Hematopoietic multipotent progenitor cell treated with erythropoietin and hydrocortisone succinate and interleukin-3 and kit ligand, for 8 days (in vitro differentiated cells): ENCODE measurements at regions not wholly inside any gene's neighbourhood (a gene's known extent, or its start where the extent isn't known, plus 50 kb on each side); places are given as distances from the start of the nearest gene placed in this dataset.
A peak's percentile ranks its signal among the peaks of the same experiment; 100 is the strongest.

Source experiments
- DNase-seq: peaks from one replicate; pipeline ENCODE4 v3.0.0-alpha.2; 2015

GRCh38 chr2:12033494-12033893 lies 287.1 kb downstream of the LPIN1 start:
- no peak for DNase-seq

GRCh38 chr2:12034382-12034781 lies 287.9 kb downstream of the LPIN1 start:
- no peak for DNase-seq

DNA sequence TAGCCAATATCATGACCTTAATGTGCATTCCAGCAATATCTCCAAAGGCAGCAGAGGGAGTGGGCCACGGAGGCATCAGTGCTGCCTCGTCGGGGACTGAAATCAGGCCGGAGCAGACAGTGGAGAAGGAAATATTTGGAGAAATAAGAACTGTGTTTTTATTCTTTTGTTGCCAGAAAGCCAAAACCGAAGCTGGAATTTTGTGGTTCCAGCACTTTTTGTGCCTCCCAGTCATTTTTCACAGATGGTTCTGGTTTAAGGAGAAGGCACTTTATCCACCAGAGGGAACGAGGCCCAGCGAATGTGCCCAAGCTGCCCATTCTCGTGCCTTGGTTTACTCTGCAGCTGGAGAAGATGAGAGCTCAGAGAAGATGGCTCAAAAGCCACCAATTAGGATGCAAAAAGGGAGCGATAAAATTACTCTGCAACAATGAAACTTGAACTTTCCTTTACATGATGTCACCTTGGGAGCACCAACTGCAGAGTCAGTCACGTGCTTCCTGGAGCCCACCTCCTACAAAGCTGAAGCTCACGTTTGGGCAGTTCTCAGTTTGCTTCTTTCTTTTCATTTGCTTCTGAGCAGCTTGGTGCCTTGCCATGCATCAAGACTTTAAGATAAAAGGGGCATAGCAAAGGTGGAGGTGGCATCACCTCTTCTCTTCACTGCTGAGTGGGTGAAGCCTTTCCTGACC lies 288.7 kb downstream of the LPIN1 start:
- no peak for DNase-seq

DNA sequence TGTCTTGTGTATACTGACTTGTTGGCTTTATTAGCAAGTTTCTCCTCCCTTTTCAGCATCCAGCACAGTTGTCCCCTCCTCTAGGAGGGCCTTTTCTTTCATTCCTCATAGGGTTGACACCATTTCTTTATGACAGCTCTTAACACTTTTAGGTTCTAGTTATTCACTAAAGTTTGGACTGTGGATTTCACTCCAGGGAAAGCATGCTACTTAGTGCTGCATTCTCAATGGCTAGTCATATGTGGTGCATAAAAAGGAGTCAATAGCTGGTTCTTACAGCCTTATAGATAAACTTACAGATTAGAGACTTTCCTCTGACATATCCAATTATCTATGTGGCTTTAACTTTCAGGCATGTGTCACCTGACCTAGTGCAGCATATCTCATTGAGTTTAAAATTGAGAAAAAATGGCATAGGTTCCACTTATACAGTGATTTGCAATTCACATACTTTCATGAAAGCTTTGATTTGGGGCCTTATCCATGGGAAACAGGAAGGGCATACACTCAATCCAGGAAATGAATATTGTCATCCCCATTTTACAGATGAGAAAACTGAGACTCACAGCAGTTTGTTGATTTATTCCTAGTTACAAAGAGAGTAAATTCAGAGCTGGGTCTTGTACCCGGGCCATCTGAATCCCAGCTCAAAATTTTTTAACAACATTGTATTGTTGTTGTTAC lies 289.7 kb downstream of the LPIN1 start:
- DNase-seq = no peak

DNA sequence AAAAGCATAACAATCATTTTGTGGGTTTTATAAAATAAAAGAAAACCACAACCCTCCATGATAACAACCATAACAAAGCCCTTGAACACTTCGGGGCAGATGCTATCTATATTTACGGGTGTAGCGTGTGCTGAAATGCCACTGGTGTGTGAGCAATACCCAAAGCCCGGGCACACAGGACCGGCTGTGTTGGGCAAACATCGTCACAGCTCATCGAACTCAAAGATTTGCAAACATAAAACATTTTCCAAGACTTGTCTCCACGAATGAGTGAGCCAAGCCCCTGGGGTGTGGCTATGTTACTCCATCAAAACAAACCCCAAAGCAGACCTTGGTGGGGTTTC lies 290.2 kb downstream of the LPIN1 start:
- DNase-seq = no peak

- no peak for DNase-seq
Measured at GRCh38 chr2:12037301-12037700, 290.9 kb downstream of the LPIN1 start.

DNA sequence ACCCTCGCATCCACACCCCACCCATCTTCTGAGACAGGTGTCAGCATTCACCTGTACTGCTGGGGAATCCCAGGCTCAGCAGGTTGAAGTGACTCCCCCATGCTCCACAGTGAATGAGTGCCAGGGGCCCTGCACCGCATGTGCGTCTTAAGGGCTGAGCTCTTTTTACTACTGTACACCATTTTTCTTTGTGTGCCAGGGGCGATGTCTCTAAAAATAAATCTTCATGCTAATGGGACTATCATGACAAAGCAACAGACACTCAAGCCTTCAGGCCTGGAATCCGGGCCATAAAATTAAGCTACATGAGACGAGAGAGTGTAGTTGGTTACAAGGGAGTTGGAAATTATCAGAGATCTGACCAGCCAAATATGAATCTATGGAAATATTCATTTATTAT lies 294.8 kb downstream of the LPIN1 start:
- no peak for DNase-seq

DNA sequence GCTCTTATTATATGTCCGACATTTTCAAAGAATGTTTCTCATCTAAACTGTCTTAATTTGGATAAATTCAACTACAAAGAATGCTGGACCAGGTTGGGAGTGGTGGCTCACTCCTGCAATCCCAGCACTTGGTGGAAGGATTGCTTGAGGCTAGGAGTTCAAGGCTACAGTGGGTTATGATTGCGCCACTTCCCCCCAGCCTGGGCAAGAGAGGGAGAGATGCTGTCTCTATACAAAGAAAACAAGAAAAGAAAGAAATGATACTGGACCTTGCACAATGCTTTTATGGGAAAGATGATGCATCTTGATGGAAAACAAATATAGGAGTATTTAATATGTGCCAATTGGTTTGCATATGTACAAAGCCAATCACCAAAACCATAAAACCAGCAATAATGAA lies 296.7 kb downstream of the LPIN1 start:
- no peak for DNase-seq

DNA sequence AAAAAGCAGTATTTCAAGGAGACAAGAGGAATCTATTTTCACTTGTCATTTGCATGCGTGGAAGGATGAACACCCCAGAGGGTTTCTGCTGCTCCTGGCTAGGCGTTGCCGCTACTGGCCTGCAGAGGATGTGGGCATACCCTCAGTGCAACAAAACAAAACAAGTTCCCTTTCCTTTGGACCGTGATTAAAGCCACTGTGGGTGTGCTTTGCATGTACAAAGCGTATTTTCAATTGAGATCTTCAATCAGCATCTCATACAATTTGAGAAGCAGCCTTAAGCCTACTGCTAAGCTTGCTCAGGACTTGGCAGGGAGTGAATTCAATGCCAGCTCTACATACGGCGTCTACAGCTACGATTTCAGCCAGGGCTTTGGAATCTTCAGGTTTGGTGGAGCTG lies 298.4 kb downstream of the LPIN1 start:
- DNase-seq = no peak

GRCh38 chr2:12045864-12046291 lies 299.4 kb downstream of the LPIN1 start:
- DNase-seq = no peak

GRCh38 chr2:12046641-12047040 lies 300.2 kb downstream of the LPIN1 start:
- DNase-seq = no peak

DNA sequence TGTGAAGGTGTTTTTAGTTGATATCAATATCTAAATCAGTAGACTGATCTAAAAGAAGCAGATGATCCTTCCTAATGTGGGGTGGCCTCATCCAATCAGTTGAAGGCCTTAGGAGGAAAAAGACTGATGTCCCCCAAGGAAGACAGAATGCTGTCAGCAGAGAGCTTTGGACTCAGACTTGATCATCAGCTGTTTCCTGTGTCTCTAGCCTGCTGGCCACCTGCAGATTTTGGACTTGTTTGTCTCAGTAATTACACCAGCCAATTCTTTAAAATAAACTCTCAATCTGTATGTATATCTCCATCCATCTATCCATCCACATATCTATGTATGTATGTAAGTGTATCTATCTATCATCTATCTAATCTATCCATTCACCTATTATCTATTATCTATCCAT lies 301.3 kb downstream of the LPIN1 start:
- no peak for DNase-seq

GRCh38 chr2:12048550-12048949 lies 302.1 kb downstream of the LPIN1 start:
- DNase-seq = peak; percentile 46

- DNase-seq = peak; percentile 41
Measured at GRCh38 chr2:12050396-12050795, 304.0 kb downstream of the LPIN1 start.

DNA sequence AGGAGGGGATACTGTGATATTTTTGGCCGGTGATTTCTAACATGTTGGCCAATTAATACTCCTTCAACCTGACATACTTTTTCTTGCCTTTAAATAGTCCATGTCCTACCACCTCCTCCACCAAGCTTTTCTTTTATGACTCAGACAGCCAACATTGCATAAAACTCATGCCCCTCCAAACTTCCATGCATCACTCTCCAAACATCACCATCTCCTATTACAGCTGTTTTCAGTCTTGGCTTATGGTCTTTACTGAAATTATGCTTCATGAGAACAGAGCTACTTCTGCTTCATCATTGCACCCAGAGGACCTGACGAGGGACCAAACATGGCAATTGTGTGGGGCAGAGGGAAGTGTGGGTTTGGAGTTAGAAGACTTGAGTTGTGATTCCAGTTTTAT lies 305.4 kb downstream of the LPIN1 start:
- no peak for DNase-seq

DNA sequence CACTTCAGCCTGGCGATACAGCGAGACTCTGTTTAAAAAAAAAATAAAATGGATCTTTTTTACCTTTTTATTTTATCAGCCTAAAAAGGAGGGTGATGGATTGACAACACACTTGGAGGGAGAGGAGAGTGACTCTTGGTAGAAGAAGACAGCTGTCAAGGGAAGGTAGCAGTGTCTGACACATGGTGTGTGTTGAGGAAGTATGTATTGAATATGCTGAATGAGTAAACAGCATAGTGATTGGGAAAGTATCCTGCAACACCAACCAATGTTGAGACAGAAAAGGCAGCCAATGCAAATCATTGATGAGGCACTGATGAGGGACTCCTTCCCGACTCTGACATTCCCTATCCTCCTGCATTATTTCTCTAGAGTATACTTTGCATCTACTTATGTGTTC lies 306.4 kb downstream of the LPIN1 start:
- no peak for DNase-seq

- no peak for DNase-seq
Measured at GRCh38 chr2:12054956-12055618, 308.7 kb downstream of the LPIN1 start.

DNA sequence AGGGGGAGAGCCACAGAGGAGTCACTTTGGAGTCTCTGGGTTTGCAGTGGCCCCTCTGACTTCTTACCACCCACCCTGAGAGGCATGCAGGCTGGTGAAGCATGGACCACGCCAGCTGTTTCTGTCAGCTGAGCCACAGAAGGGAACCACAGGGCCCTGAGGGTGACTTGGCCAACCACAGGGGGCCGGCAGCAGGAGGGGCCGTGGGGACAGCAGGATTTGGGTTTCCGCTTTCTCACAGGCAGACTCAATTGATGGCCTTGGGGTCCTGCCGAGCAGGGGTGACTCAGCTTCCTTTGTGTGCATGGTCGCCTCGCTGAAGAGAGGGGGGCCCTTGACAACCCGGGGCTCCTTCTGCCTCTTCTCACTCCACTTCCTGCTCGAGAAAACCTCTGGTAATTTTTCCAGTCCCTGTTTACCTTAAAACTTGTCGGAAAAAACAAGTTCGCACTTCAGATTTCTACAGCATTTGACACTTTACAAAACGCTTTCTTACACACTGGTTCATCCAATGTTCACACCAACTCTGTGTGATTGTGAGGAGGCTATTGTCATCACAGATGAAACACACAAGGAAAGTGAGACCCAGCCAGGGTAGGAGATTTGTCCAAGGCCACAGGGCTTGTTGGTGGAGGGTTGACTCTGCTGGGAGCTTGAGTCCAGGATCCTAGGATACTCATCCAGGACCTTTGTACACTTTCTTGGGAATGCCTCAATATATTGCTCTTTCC lies 311.2 kb downstream of the LPIN1 start:
- peak; percentile 42 for DNase-seq

- peak; percentile 58 for DNase-seq
Measured at GRCh38 chr2:12059616-12060441, 313.4 kb downstream of the LPIN1 start.

- DNase-seq = no peak
Measured at GRCh38 chr2:12060886-12061285, 314.5 kb downstream of the LPIN1 start.

DNA sequence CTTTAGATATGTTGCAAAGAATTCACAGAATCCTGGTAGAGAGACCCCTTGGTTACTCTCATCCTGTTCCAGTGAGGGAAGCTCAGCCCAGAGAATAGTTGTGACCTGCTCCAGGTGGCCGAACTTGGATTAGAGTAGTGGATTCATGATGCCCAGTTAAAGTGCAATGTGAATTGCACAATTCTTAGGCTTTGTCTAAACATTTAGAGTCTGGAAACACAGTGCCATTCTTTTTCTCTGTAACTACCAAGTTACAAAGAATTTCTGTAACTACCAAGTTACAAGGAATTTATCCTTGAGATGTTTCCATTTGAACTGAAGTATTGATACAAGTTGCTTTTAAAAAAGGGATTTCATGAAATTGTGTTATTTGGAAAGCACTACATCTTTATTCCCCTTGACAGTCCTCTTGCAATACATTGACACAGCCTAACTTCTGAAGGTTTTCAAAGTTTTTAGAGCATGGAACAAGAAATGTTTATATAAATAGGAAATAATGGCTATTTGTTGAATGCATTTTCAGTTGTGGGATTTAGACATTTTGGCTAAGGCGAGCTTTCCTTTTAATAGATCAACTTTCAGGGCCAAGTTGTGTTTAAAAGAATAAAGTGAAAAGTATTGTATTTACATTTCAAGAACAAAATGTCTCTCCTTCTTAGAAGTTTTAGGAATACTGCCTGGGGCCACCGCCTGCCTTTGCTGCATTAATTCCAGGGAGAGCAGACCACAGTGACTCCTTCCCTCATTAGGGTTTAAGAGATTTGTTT lies 315.0 kb downstream of the LPIN1 start:
- no peak for DNase-seq

- DNase-seq = no peak
Measured at GRCh38 chr2:12062053-12062395, 315.6 kb downstream of the LPIN1 start.
